DMS79 treated with DMSO at 0.1 percent for 48 hours (cell line): ENCODE measurements at regions not wholly inside any gene's neighbourhood (a gene's known extent, or its start where the extent isn't known, plus 50 kb on each side); places are given as distances from the start of the nearest gene placed in this dataset.
"Not testable (repeated sequence)": the region's sequence is repeated elsewhere in the genome, so short reads cannot be mapped to it uniquely, and the experiment has no call there.

Source experiments
- DNase-seq: peaks from one replicate; lab custom pipeline; 2025; lab: John Stamatoyannopoulos, UW

- not testable (repeated sequence) for DNase-seq
These were observed 60.6 kb upstream of the CTSV start for GRCh38 chr9:97099540-97099939.

GRCh38 chr9:97096793-97097192 is 57.9 kb upstream of the CTSV start:
- DNase-seq, result no peak

- not testable (repeated sequence) for DNase-seq
These were observed 50.4 kb upstream of the CTSV start for GRCh38 chr9:97089361-97089760.
